ENCODE measurements at regions not wholly inside any gene's neighbourhood (a gene's known extent, or its start where the extent isn't known, plus 50 kb on each side); places are given as distances from the start of the nearest gene placed in this dataset.

GRCh38 chr2:5921081-5921642, 229.0 kb downstream of the SOX11 start:
- no peak for DNase-seq

- no peak for DNase-seq
Observed at GRCh38 chr2:5923957-5924945, 232.1 kb downstream of the SOX11 start.

GRCh38 chr2:5925604-5926003, 233.4 kb downstream of the SOX11 start:
- DNase-seq, result no peak

- no peak for DNase-seq
Observed at GRCh38 chr2:5926871-5927512, 234.8 kb downstream of the SOX11 start.

GRCh38 chr2:5932556-5933469, 240.6 kb downstream of the SOX11 start:
- DNase-seq, result no peak

- DNase-seq, result no peak
Observed at GRCh38 chr2:5933669-5934068, 241.5 kb downstream of the SOX11 start.

- DNase-seq, result no peak
Observed at GRCh38 chr2:5937321-5937720, 245.1 kb downstream of the SOX11 start.

GRCh38 chr2:5937851-5938565, 245.8 kb downstream of the SOX11 start:
- DNase-seq, result no peak

GRCh38 chr2:5938566-5938896, 246.3 kb downstream of the SOX11 start:
- DNase-seq, result peak; percentile 5

- no peak for DNase-seq
Observed at GRCh38 chr2:5939553-5939952, 247.4 kb downstream of the SOX11 start.

- no peak for DNase-seq
Observed at GRCh38 chr2:5940596-5941535, 248.7 kb downstream of the SOX11 start.

GRCh38 chr2:5942204-5942603, 250.0 kb downstream of the SOX11 start:
- DNase-seq, result no peak

- DNase-seq, result no peak
Observed at GRCh38 chr2:5945742-5946141, 253.6 kb downstream of the SOX11 start.

GRCh38 chr2:5946225-5947115, 254.3 kb downstream of the SOX11 start:
- DNase-seq, result peak; percentile 3

- DNase-seq, result no peak
Observed at GRCh38 chr2:5950736-5951135, 258.6 kb downstream of the SOX11 start.

GRCh38 chr2:5951471-5951870, 259.3 kb downstream of the SOX11 start:
- no peak for DNase-seq

GRCh38 chr2:5953525-5953924, 261.3 kb downstream of the SOX11 start:
- no peak for DNase-seq

GRCh38 chr2:5954509-5954908, 262.3 kb downstream of the SOX11 start:
- no peak for DNase-seq

GRCh38 chr2:5955921-5956320, 263.7 kb downstream of the SOX11 start:
- DNase-seq, result no peak
